Right lobe of liver (tissue), 6 donors: ENCODE measurements at regions not wholly inside any gene's neighbourhood (a gene's known extent, or its start where the extent isn't known, plus 50 kb on each side); places are given as distances from the start of the nearest gene placed in this dataset.

ENCODE experiments used
- ATAC-seq, 4 donors: fragments of 200-7000 bp; cut with Tn5 transposase; one replicate each; pipeline ENCODE4 v1.9.1; 2020; ENCODE audit warnings: mild to moderate bottlenecking in 4 of 4, moderate library complexity in 4 of 4
- DNase-seq, 3 donors: peaks; one replicate each; pipeline ENCODE4 v3.0.0-alpha.2; 2020
- H3K27ac ChIP-seq, 3 donors: fragments of 200-600 bp; one replicate each; pipeline ENCODE4 v1.8.0; 2022
- H3K27me3 ChIP-seq, 2 donors: fragments of 200-600 bp; one replicate each; pipeline ENCODE4 v1.8.0; 2022
- H3K36me3 ChIP-seq, 4 donors: fragments of 200-600 bp; sonication (generic) in 1 of 4; one replicate each; pipeline versions ENCODE4 v1.5.1 to v1.8.0; 2017 to 2022; ENCODE audit warnings: control low read depth in 1 of 4
- H3K4me1 ChIP-seq, 4 donors: fragments of 200-600 bp; sonication (generic) in 1 of 4; one replicate each; pipeline versions ENCODE4 v1.5.1 to v1.8.0; 2017 to 2022; ENCODE audit warnings: control low read depth in 1 of 4
- H3K4me3 ChIP-seq, 3 donors: fragments of 200-600 bp; one replicate each; pipeline ENCODE4 v1.8.0; 2022
- H3K9me3 ChIP-seq, 4 donors: fragments of 200-600 bp; sonication (generic) in 1 of 4; one replicate each; pipeline versions ENCODE4 v1.5.1 to v1.8.0; 2017 to 2022; ENCODE audit warnings: control low read depth in 1 of 4
- POLR2A ChIP-seq: fragments of 450-650 bp; IDR thresholded peaks from one replicate; pipeline ENCODE4 v1.6.1; 2017; ENCODE audit warnings: antibody characterized with exemption, mild to moderate bottlenecking
- WGBS: methylation state at CpG from one replicate; pipeline ENCODE4 v1.1.6; 2018; ENCODE audit warnings: low coverage, low lambda C conversion rate; ENCODE audit not compliant: insufficient coverage; ENCODE audit errors: missing lambda C conversion rate; 5-methylcytosine and 5-hydroxymethylcytosine counted together
- intact Hi-C, 2 donors: fragments of 100-400 bp; cut with DNase I; formaldehyde crosslinking; loops; one replicate each; pipeline versions ENCODE4 v1.11.2 to v1.14.1; 2022
- TF ChIP-seq, protein P1 (sequence below), 4 donors: fragments of 200-600 bp in 3 of 4; fragments of 450-650 bp in 1 of 4; IDR thresholded peaks; one replicate each; pipeline versions ENCODE4 v1.5.1 to v1.8.0; 2016 to 2022; ENCODE audit warnings: antibody characterized with exemption in 4 of 4, mild to moderate bottlenecking in 2 of 4
- donor health status: DM: no; HTN: yes; CAD: no.
- donor health status: DM: no; HTN: no; CAD: no.
- donor health status: DM: no; HTN: no; CAD: no.
- donor health status: DM: no; HTN: yes; CAD: no.
- donor health status: DM: no; HTN: yes; CAD: no.

DNA sequence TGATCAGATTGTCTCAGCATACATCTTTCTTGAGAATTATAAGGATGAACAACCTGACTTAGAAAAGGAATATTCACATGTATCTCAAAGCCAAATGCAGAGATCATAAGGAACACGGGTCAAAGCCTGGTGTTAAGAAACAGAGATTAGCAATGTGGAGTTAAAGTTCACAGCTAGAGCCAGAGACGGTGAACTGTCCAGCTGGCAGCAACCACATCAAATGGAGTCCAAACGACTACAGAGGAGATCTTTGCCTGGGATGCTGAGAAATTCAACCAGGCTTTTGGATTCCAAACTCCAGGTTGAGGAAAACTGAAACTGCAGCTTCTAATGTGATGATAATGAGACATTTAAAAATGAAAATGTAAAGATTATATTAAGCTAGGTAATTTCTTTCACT is 939.9 kb upstream of the NXPH2 start:
- WGBS: 24% methylated on average over 3 of the region's 3 CpGs
- H3K27ac ChIP-seq: no peak overlapping the region
- intact Hi-C loops: no loop called here
- no peak for ATAC-seq
- no peak overlapping the region for H3K4me3 ChIP-seq
- no peaks in the 10 kb centered on the region for H3K36me3 ChIP-seq
- H3K9me3 ChIP-seq: no peaks in the 10 kb centered on the region
- no peak for DNase-seq
- no peaks in the 10 kb centered on the region for H3K4me1 ChIP-seq
- H3K27me3 ChIP-seq: no peaks in the 10 kb centered on the region
- TF ChIP-seq, protein P1, sequence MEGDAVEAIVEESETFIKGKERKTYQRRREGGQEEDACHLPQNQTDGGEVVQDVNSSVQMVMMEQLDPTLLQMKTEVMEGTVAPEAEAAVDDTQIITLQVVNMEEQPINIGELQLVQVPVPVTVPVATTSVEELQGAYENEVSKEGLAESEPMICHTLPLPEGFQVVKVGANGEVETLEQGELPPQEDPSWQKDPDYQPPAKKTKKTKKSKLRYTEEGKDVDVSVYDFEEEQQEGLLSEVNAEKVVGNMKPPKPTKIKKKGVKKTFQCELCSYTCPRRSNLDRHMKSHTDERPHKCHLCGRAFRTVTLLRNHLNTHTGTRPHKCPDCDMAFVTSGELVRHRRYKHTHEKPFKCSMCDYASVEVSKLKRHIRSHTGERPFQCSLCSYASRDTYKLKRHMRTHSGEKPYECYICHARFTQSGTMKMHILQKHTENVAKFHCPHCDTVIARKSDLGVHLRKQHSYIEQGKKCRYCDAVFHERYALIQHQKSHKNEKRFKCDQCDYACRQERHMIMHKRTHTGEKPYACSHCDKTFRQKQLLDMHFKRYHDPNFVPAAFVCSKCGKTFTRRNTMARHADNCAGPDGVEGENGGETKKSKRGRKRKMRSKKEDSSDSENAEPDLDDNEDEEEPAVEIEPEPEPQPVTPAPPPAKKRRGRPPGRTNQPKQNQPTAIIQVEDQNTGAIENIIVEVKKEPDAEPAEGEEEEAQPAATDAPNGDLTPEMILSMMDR (IDR thresholded peaks at IDR 0.05): no peak
- no peak for TF ChIP-seq POLR2A

- Histone ChIP-seq H3K36me3 (no peaks in the 10 kb centered on the region), H3K27me3 (no peaks in the 10 kb centered on the region), H3K9me3 (no peaks in the 10 kb centered on the region), H3K4me1 (no peaks in the 10 kb centered on the region), H3K27ac (no peak overlapping the region), H3K4me3 (no peak overlapping the region)
- no peak for DNase-seq
- ATAC-seq: no peak
- intact Hi-C loops: no loop called here
- no peak for TF ChIP-seq POLR2A
- TF ChIP-seq, protein P1 (IDR thresholded peaks at IDR 0.05): no peak
Measured at GRCh38 chr2:139704606-139705005, 924.4 kb upstream of the NXPH2 start.

DNA sequence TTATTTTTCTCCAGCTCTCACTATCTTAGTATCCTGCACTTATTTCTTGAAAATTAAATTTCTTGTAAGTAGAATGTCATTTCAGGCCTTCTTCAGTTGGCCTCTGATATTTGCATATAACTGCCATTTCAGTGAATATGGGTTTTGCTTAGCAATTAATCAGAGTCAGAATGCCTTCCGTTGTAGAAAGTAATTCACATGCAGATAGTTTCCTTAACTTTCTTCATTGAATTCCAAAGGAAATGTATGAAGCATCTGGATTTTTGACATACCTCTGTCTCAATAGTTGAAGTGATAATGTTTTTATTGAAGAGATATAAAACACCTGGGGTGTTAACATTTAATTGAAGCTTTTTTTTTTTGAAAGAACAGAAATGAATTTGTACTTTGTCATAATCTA is 914.1 kb upstream of the NXPH2 start:
- intact Hi-C loops: no loop called here
- Histone ChIP-seq H3K4me1 (no peaks in the 10 kb centered on the region), H3K9me3 (no peaks in the 10 kb centered on the region), H3K27ac (no peak overlapping the region), H3K4me3 (no peak overlapping the region), H3K36me3 (no peaks in the 10 kb centered on the region), H3K27me3 (no peaks in the 10 kb centered on the region)
- no peak for ATAC-seq
- no peak for DNase-seq
- no peak for TF ChIP-seq POLR2A
- TF ChIP-seq, protein P1 (IDR thresholded peaks at IDR 0.05): no peak
- 32% methylated on average over 1 of the region's 1 CpG for WGBS

- intact Hi-C loops: no loop called here
- no peaks in the 10 kb centered on the region for H3K4me1 ChIP-seq
Measured at GRCh38 chr2:139686205-139686604, 906.0 kb upstream of the NXPH2 start.

More at GRCh38 chr2:139686205-139686604, 906.0 kb upstream of the NXPH2 start:
- no peaks in the 10 kb centered on the region for H3K27me3 ChIP-seq
- WGBS: 59% methylated on average over 3 of the region's 3 CpGs
- H3K36me3 ChIP-seq: no peaks in the 10 kb centered on the region
- H3K4me3 ChIP-seq: no peak overlapping the region
- TF ChIP-seq, protein P1 (IDR thresholded peaks at IDR 0.05): no peak
- no peak for TF ChIP-seq POLR2A
- H3K27ac ChIP-seq: no peak overlapping the region
- no peak for DNase-seq
- H3K9me3 ChIP-seq: no peaks in the 10 kb centered on the region
- no peak for ATAC-seq
